Upper lobe of left lung (tissue), 4 donors: ENCODE measurements at regions not wholly inside any gene's neighbourhood (a gene's known extent, or its start where the extent isn't known, plus 50 kb on each side); places are given as distances from the start of the nearest gene placed in this dataset.

Experiments used
- EP300 ChIP-seq, 4 donors: sonication (generic); formaldehyde crosslinking; IDR thresholded peaks; one replicate each; pipeline ENCODE4 v1.5.1; 2017; ENCODE audit warnings: antibody characterized with exemption in 4 of 4, control low read depth in 2 of 4
- POLR2A ChIP-seq, 4 donors: fragments of 450-650 bp; IDR thresholded peaks; one replicate each; pipeline ENCODE4 v1.5.1; 2016 to 2017; ENCODE audit warnings: antibody characterized with exemption in 4 of 4, mild to moderate bottlenecking in 2 of 4
- TF ChIP-seq, protein P1 (sequence below), 6 experiments: fragments of 450-650 bp in 4 of 6; fragments of 200-600 bp in 2 of 6; sonication (generic) in 2 of 6; IDR thresholded peaks; one replicate each; pipeline ENCODE4 v1.5.1; 2016 to 2019; ENCODE audit warnings: antibody characterized with exemption in 6 of 6

DNA sequence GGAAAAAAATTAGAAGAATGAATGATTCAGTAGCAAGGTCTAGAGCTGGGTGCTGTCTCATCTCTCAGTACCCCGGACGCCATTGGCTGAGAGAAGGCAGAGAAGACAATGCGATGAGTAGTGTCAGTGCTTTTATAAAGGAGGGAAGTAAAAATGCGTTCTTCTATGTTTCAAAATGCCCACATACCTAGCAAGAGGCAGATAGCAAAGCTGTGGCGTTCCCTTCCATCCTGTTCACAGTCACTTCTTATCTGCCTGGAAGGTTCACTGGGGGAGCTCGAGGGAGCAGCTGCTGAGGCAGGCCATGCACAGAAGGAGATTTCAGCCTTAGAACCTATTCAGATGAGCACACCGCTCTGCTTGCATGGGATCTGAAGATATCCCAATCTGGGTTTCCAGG is 234.0 kb downstream of the RPLP1 start:
- TF ChIP-seq, protein P1, sequence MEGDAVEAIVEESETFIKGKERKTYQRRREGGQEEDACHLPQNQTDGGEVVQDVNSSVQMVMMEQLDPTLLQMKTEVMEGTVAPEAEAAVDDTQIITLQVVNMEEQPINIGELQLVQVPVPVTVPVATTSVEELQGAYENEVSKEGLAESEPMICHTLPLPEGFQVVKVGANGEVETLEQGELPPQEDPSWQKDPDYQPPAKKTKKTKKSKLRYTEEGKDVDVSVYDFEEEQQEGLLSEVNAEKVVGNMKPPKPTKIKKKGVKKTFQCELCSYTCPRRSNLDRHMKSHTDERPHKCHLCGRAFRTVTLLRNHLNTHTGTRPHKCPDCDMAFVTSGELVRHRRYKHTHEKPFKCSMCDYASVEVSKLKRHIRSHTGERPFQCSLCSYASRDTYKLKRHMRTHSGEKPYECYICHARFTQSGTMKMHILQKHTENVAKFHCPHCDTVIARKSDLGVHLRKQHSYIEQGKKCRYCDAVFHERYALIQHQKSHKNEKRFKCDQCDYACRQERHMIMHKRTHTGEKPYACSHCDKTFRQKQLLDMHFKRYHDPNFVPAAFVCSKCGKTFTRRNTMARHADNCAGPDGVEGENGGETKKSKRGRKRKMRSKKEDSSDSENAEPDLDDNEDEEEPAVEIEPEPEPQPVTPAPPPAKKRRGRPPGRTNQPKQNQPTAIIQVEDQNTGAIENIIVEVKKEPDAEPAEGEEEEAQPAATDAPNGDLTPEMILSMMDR (IDR thresholded peaks at IDR 0.05): no peak
- TF ChIP-seq EP300 (IDR thresholded peaks at IDR 0.05) (no peak), POLR2A (IDR thresholded peaks at IDR 0.05) (no peak)
